Thoracic aorta (tissue), 2 donors: ENCODE measurements at regions not wholly inside any gene's neighbourhood (a gene's known extent, or its start where the extent isn't known, plus 50 kb on each side); places are given as distances from the start of the nearest gene placed in this dataset.

Experiments
- ATAC-seq: fragments of 150-250 bp; one replicate; pipeline ENCODE4 v1.8.0; 2017; ENCODE audit warnings: low read depth; ENCODE audit not compliant: insufficient number of reproducible peaks, low FRiP score
- DNase-seq: peaks from one replicate; pipeline ENCODE4 v3.0.0-alpha.2; 2020; ENCODE audit warnings: low spot score
- H3K27ac ChIP-seq, 2 donors: fragments of 200-600 bp; sonication (generic); 1 replicate in 1 of 2; 2 replicates in 1 of 2; pipeline ENCODE4 v1.5.1; 2016; ENCODE audit warnings: mild to moderate bottlenecking in 2 of 2, moderate library complexity in 2 of 2
- H3K27me3 ChIP-seq: fragments of 200-600 bp; sonication (generic); replicated peaks from 2 replicates; pipeline ENCODE4 v1.6.0; 2016; ENCODE audit warnings: mild to moderate bottlenecking; ENCODE audit not compliant: insufficient read depth
- H3K36me3 ChIP-seq: fragments of 200-600 bp; sonication (generic); one replicate; pipeline ENCODE4 v1.5.1; 2016
- H3K4me1 ChIP-seq, 2 donors: fragments of 200-600 bp; sonication (generic); 1 replicate in 1 of 2; 2 replicates in 1 of 2; pipeline versions ENCODE4 v1.5.1 to v1.6.0; 2016; ENCODE audit warnings: low read depth in 2 of 2, mild to moderate bottlenecking in 1 of 2; ENCODE audit not compliant: control insufficient read depth in 1 of 2
- H3K4me3 ChIP-seq: fragments of 200-600 bp; sonication (generic); 2 replicates; pipeline ENCODE4 v1.5.1; 2016; ENCODE audit warnings: mild to moderate bottlenecking
- H3K9me3 ChIP-seq: fragments of 200-600 bp; sonication (generic); 2 replicates; pipeline ENCODE4 v1.5.1; 2016
- CTCF ChIP-seq: fragments of 200-600 bp; sonication (generic); IDR thresholded peaks from one replicate; pipeline ENCODE4 v1.5.1; 2019; ENCODE audit warnings: antibody characterized with exemption

GRCh38 chr1:5753549-5754421, 238.4 kb downstream of the NPHP4 start:
- H3K27me3 ChIP-seq: no peaks in the 10 kb centered on the region
- no peaks in the 10 kb centered on the region for H3K36me3 ChIP-seq
- H3K4me1 ChIP-seq: no peaks in the 10 kb centered on the region
- no peaks in the 10 kb centered on the region for H3K9me3 ChIP-seq
- DNase-seq (no peak), ATAC-seq (no peak)
- no peak overlapping the region for H3K4me3 ChIP-seq
- no peak overlapping the region for H3K27ac ChIP-seq
- no peak for TF ChIP-seq CTCF

GRCh38 chr1:5752746-5753548, 239.3 kb downstream of the NPHP4 start:
- DNase-seq: no peak
- no peaks in the 10 kb centered on the region for H3K36me3 ChIP-seq
- no peaks in the 10 kb centered on the region for H3K27me3 ChIP-seq
- H3K27ac ChIP-seq: no peak overlapping the region
- no peak for ATAC-seq
- H3K4me3 ChIP-seq: no peak overlapping the region
- no peaks in the 10 kb centered on the region for H3K4me1 ChIP-seq
- H3K9me3 ChIP-seq: no peaks in the 10 kb centered on the region
- no peak for TF ChIP-seq CTCF

GRCh38 chr1:5751833-5752745, 240.1 kb downstream of the NPHP4 start:
- Histone ChIP-seq H3K27me3 (no peaks in the 10 kb centered on the region), H3K27ac (no peak overlapping the region), H3K9me3 (no peaks in the 10 kb centered on the region), H3K4me3 (no peak overlapping the region), H3K36me3 (no peaks in the 10 kb centered on the region), H3K4me1 (no peaks in the 10 kb centered on the region)
- no peak for DNase-seq
- ATAC-seq: no peak
- TF ChIP-seq CTCF: no peak

- no peak for TF ChIP-seq CTCF
- DNase-seq: no peak
- Histone ChIP-seq H3K36me3 (no peaks in the 10 kb centered on the region), H3K4me3 (no peak overlapping the region), H3K27ac (no peak overlapping the region), H3K4me1 (no peaks in the 10 kb centered on the region), H3K9me3 (no peaks in the 10 kb centered on the region), H3K27me3 (no peaks in the 10 kb centered on the region)
- no peak for ATAC-seq
These were observed 241.1 kb downstream of the NPHP4 start for GRCh38 chr1:5751163-5751540.
